DND-41 (cell line): ENCODE measurements at regions not wholly inside any gene's neighbourhood (a gene's known extent, or its start where the extent isn't known, plus 50 kb on each side); places are given as distances from the start of the nearest gene placed in this dataset.

Experiments
- CTCF ChIP-seq: IDR thresholded peaks from 2 replicates; pipeline ENCODE4 v1.5.1; 2012; ENCODE audit warnings: borderline replicate concordance, low read length, moderate library complexity, mild to moderate bottlenecking; ENCODE audit not compliant: poor library complexity, severe bottlenecking; ENCODE audit errors: extremely low read depth
- EZH2 ChIP-seq: IDR thresholded peaks from 3 replicates; pipeline ENCODE4 v1.6.1; 2012; ENCODE audit warnings: borderline replicate concordance, low read depth, mild to moderate bottlenecking, moderate library complexity, low read length, inconsistent platforms; ENCODE audit not compliant: severe bottlenecking

GRCh38 chr2:146068051-146068450 is 1548.1 kb upstream of the ZEB2 start:
- TF ChIP-seq CTCF (no peak), EZH2 (no peak)
